ENCODE measurements at regions not wholly inside any gene's neighbourhood (a gene's known extent, or its start where the extent isn't known, plus 50 kb on each side); places are given as distances from the start of the nearest gene placed in this dataset.

- TF ChIP-seq CTCF (IDR thresholded peaks at IDR 0.05) (no peak), POLR2A (IDR thresholded peaks at IDR 0.05) (no peak)
Measured at GRCh38 chr5:102608414-102608813, 109.6 kb upstream of the SLCO6A1 start.
